K562 (cell line): ENCODE measurements at regions not wholly inside any gene's neighbourhood (a gene's known extent, or its start where the extent isn't known, plus 50 kb on each side); places are given as distances from the start of the nearest gene placed in this dataset.

Experiments
- ATAC-seq: fragments of 200-7000 bp; cut with Tn5 transposase; 3 replicates; pipeline ENCODE4 v1.9.1; 2020; ENCODE audit warnings: moderate library complexity
- BruUV-seq: library from RNA; stranded (reverse); fragments of 400-500 nt; replicated peaks from 2 replicates; lab custom pipeline; 2021; lab: Mats Ljungman, UMichigan
- CTCF ChIA-PET: fragments of 300-600 bp; formaldehyde crosslinking; extraction: SDS; loops from one replicate; lab custom pipeline; 2021; ENCODE audit warnings: low intra/inter-chr PET ratio; lab: Yijun Ruan, JAX
- POLR2A ChIA-PET: fragments of 300-600, 350-650 bp; sonication (Branson Sonifier 250); formaldehyde crosslinking; extraction: SDS; loops from one replicate; lab custom pipeline; 2021; ENCODE audit warnings: antibody characterized with exemption, inconsistent platforms; lab: Yijun Ruan, JAX
- DNase-seq, 4 experiments: peaks; one replicate each; pipeline versions ENCODE4 v3.0.0 to v3.0.0-alpha.2; 2011 to 2018; ENCODE audit warnings: low spot score in 3 of 4, mixed read lengths in 3 of 4; ENCODE audit errors: extremely low read depth in 1 of 4
- FAIRE-seq: peaks from 2 replicates; lab custom pipeline; 2011; peaks lifted over from hg19 to GRCh38; lab: Jason Lieb, UNC
- H2AFZ ChIP-seq: 2 replicates; pipeline ENCODE4 v1.6.0; 2011; ENCODE audit warnings: low read depth, low read length, control low read depth, inconsistent platforms
- H3K27ac ChIP-seq: fragments of 200-600 bp; 3 replicates; pipeline ENCODE4 v1.8.0; 2011; ENCODE audit warnings: low read depth, mild to moderate bottlenecking, control low read depth, inconsistent platforms, low read length, moderate library complexity, mixed read lengths; ENCODE audit errors: extremely low read depth
- H3K27me3 ChIP-seq, 2 experiments: fragments of 300-600 bp in 1 of 2; 2 replicates in 1 of 2; 3 replicates in 1 of 2; pipeline versions ENCODE4 v1.6.0 to v1.8.0; 2011; ENCODE audit warnings: inconsistent platforms in 2 of 2, low read length in 2 of 2, mild to moderate bottlenecking in 1 of 2, mixed read lengths in 1 of 2, moderate library complexity in 1 of 2; ENCODE audit not compliant: control insufficient read depth in 2 of 2, insufficient read depth in 2 of 2
- H3K36me3 ChIP-seq: fragments of 300-600 bp; 3 replicates; pipeline ENCODE4 v1.8.0; 2011; ENCODE audit warnings: mild to moderate bottlenecking, low read length, inconsistent platforms; ENCODE audit not compliant: control insufficient read depth, insufficient read depth
- H3K4me1 ChIP-seq, 2 experiments: fragments of 200-600 bp in 1 of 2; replicated peaks in 1 of 2; 2 replicates in 1 of 2; 3 replicates in 1 of 2; pipeline versions ENCODE4 v1.5.1 to v1.8.0; 2011; ENCODE audit warnings: inconsistent platforms in 2 of 2, low read length in 2 of 2, mild to moderate bottlenecking in 1 of 2, mixed read lengths in 1 of 2, moderate library complexity in 1 of 2; ENCODE audit not compliant: control insufficient read depth in 2 of 2, insufficient read depth in 2 of 2
- H3K4me2 ChIP-seq: 2 replicates; pipeline ENCODE4 v1.6.1; 2011; ENCODE audit warnings: low read length, control low read depth, inconsistent platforms, mixed read lengths; ENCODE audit not compliant: insufficient read depth
- H3K4me3 ChIP-seq: fragments of 200-600 bp; sonication (generic), shearing (Covaris generic); 2 replicates; pipeline ENCODE4 v1.5.1; 2016; ENCODE audit warnings: control low read depth, inconsistent platforms
- H3K79me2 ChIP-seq: fragments of 200-600 bp; 3 replicates; pipeline ENCODE4 v1.8.0; 2011; ENCODE audit warnings: low read length, inconsistent platforms; ENCODE audit not compliant: control insufficient read depth, insufficient read depth
- H3K9ac ChIP-seq, 2 experiments: 2 replicates each; pipeline versions ENCODE4 v1.6.0 to v1.6.1; 2011; ENCODE audit warnings: low read depth in 2 of 2, low read length in 2 of 2, control low read depth in 1 of 2, inconsistent platforms in 1 of 2, mild to moderate bottlenecking in 1 of 2, mixed read lengths in 1 of 2; ENCODE audit not compliant: insufficient read depth in 1 of 2
- H3K9me1 ChIP-seq: one replicate; pipeline ENCODE4 v1.6.0; 2011; ENCODE audit warnings: inconsistent platforms, mild to moderate bottlenecking, low read length, moderate library complexity; ENCODE audit not compliant: control insufficient read depth, insufficient read depth
- H3K9me3 ChIP-seq: replicated peaks from 2 replicates; pipeline ENCODE4 v1.5.1; 2011; ENCODE audit warnings: low read depth, low read length, inconsistent platforms; ENCODE audit not compliant: control insufficient read depth, insufficient read depth
- H4K20me1 ChIP-seq: replicated peaks from 2 replicates; pipeline ENCODE4 v1.6.1; 2011; ENCODE audit warnings: low read length, inconsistent platforms, mixed read lengths; ENCODE audit not compliant: control insufficient read depth, insufficient read depth
- HDAC6 ChIP-seq: IDR thresholded peaks from 2 replicates; pipeline ENCODE4 v1.6.1; 2012; ENCODE audit warnings: low read depth, mild to moderate bottlenecking, control low read depth, inconsistent platforms, low read length, moderate library complexity
- NR2F6 ChIP-seq: fragments of 450-650 bp; formaldehyde crosslinking; IDR thresholded peaks from 2 replicates; pipeline ENCODE4 v1.4.0; 2020; ENCODE audit warnings: mild to moderate bottlenecking
- PHB2 ChIP-seq: fragments of 450-650 bp; IDR thresholded peaks from 2 replicates; pipeline ENCODE4 v1.6.1; 2017; ENCODE audit warnings: low read depth
- POLR2AphosphoS5 ChIP-seq: IDR thresholded peaks from 2 replicates; pipeline ENCODE4 v1.6.1; 2011; ENCODE audit warnings: mild to moderate bottlenecking, low read depth, low read length, moderate library complexity; ENCODE audit not compliant: control insufficient read depth, insufficient read depth
- SMAD4 ChIP-seq: fragments of 250-450 bp; sonication (Bioruptor Pico); conservative IDR thresholded peaks from 2 replicates; pipeline ENCODE4 v1.8.0; 2021; ENCODE audit warnings: inconsistent platforms, mild to moderate bottlenecking, moderate library complexity
- SRF ChIP-seq, 2 experiments: fragments of 250-450, 450-650 bp in 1 of 2; sonication (Bioruptor Pico) in 1 of 2; sonication (generic) in 1 of 2; formaldehyde crosslinking; IDR thresholded peaks; 2 replicates each; pipeline versions ENCODE4 v1.5.0 to v1.5.1; 2020 to 2022; ENCODE audit warnings: mild to moderate bottlenecking in 1 of 2, missing genetic modification reagents in 1 of 2
- ZNF184 ChIP-seq: sonication (generic); formaldehyde crosslinking; IDR thresholded peaks from 2 replicates; pipeline ENCODE4 v1.5.0; 2020; ENCODE audit warnings: missing genetic modification reagents
- ZNF239 ChIP-seq: fragments of 250-450 bp; sonication (Bioruptor Pico); IDR thresholded peaks from 2 replicates; pipeline ENCODE4 v1.4.0; 2020; ENCODE audit warnings: mild to moderate bottlenecking
- WGBS: fragments of 100-300 bp; shearing (Covaris generic); methylation state at CpG from one replicate; pipeline ENCODE4 v1.1.6; 2016; ENCODE audit warnings: low coverage, mixed read lengths; ENCODE audit not compliant: insufficient coverage; ENCODE audit errors: missing lambda C conversion rate; 5-methylcytosine and 5-hydroxymethylcytosine counted together
- in situ Hi-C: fragments of 300-500 bp; cut with MboI; formaldehyde crosslinking; loops from 4 replicates; pipeline ENCODE4 v1.15.0; 2018; ENCODE audit warnings: inconsistent platforms, mixed read lengths
- intact Hi-C: fragments of 100-400 bp; cut with micrococcal nuclease; formaldehyde crosslinking; loops from 2 replicates; pipeline ENCODE4 v1.14.2; 2022
- TF ChIP-seq, protein P1 (sequence below): fragments of 250-450 bp; sonication (Bioruptor Pico); IDR thresholded peaks from 2 replicates; pipeline ENCODE4 v1.8.0; 2022; ENCODE audit warnings: inconsistent platforms
- TF ChIP-seq, protein P2 (sequence below): fragments of 150-350 bp; conservative IDR thresholded peaks from 2 replicates; pipeline ENCODE4 v1.6.1; 2014; ENCODE audit warnings: low read length
- TF ChIP-seq, protein P3 (sequence below): sonication (generic); formaldehyde crosslinking; IDR thresholded peaks from 2 replicates; pipeline ENCODE4 v1.8.0; 2023; ENCODE audit warnings: mild to moderate bottlenecking, missing genetic modification reagents
- TF ChIP-seq, protein P4 (sequence below): sonication (generic); formaldehyde crosslinking; IDR thresholded peaks from 2 replicates; pipeline ENCODE4 v1.5.0; 2020; ENCODE audit warnings: missing genetic modification reagents

DNA sequence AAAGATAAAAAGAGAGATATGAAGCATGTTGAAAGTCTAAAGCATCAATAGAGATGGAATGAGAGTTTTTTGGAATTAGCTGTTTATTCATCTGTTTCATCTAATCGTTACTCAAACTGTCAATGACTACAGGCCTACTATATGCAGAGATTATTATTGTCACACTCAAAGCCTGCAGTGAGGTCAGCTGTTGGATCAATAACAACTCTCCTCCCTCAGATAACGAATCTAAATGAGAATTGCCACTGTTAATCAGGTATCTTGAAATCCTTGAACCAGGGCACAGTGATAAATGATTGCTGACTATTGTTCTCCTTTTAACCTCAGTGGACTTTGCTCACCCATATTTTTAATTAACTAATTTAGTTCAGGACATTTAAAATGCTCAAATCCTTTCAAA lies 192.3 kb upstream of the SGO1 start:
- no peak overlapping the region for H3K4me2 ChIP-seq
- POLR2A ChIA-PET, result no interaction called here
- H4K20me1 ChIP-seq, result no peaks in the 10 kb centered on the region
- intact Hi-C loops, result no loop called here
- H3K9me3 ChIP-seq, result no peaks in the 10 kb centered on the region
- H3K27me3 ChIP-seq, result no peaks in the 10 kb centered on the region
- H3K4me3 ChIP-seq, result no peak overlapping the region
- DNase-seq, result no peak
- H3K27ac ChIP-seq, result no peak overlapping the region
- CTCF ChIA-PET, result no interaction called here
- H3K9me1 ChIP-seq, result no peaks in the 10 kb centered on the region
- H3K36me3 ChIP-seq, result no peaks in the 10 kb centered on the region
- in situ Hi-C loops, result no loop called here
- TF ChIP-seq, protein P1, sequence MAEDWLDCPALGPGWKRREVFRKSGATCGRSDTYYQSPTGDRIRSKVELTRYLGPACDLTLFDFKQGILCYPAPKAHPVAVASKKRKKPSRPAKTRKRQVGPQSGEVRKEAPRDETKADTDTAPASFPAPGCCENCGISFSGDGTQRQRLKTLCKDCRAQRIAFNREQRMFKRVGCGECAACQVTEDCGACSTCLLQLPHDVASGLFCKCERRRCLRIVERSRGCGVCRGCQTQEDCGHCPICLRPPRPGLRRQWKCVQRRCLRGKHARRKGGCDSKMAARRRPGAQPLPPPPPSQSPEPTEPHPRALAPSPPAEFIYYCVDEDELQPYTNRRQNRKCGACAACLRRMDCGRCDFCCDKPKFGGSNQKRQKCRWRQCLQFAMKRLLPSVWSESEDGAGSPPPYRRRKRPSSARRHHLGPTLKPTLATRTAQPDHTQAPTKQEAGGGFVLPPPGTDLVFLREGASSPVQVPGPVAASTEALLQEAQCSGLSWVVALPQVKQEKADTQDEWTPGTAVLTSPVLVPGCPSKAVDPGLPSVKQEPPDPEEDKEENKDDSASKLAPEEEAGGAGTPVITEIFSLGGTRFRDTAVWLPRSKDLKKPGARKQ, result no peak
- no peak for TF ChIP-seq SRF (CRISPR knock-in tag; IDR thresholded peaks at IDR 0.05)
- TF ChIP-seq, protein P2, sequence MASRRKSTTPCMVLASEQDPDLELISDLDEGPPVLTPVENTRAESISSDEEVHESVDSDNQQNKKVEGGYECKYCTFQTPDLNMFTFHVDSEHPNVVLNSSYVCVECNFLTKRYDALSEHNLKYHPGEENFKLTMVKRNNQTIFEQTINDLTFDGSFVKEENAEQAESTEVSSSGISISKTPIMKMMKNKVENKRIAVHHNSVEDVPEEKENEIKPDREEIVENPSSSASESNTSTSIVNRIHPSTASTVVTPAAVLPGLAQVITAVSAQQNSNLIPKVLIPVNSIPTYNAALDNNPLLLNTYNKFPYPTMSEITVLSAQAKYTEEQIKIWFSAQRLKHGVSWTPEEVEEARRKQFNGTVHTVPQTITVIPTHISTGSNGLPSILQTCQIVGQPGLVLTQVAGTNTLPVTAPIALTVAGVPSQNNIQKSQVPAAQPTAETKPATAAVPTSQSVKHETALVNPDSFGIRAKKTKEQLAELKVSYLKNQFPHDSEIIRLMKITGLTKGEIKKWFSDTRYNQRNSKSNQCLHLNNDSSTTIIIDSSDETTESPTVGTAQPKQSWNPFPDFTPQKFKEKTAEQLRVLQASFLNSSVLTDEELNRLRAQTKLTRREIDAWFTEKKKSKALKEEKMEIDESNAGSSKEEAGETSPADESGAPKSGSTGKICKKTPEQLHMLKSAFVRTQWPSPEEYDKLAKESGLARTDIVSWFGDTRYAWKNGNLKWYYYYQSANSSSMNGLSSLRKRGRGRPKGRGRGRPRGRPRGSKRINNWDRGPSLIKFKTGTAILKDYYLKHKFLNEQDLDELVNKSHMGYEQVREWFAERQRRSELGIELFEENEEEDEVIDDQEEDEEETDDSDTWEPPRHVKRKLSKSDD, result no peak
- TF ChIP-seq HDAC6, result no peak
- TF ChIP-seq ZNF184 (CRISPR knock-in tag), result no peak
- no peak for TF ChIP-seq NR2F6
- TF ChIP-seq ZNF239 (CRISPR knock-in tag), result no peak
- TF ChIP-seq POLR2AphosphoS5, result no peak
- TF ChIP-seq, protein P3, sequence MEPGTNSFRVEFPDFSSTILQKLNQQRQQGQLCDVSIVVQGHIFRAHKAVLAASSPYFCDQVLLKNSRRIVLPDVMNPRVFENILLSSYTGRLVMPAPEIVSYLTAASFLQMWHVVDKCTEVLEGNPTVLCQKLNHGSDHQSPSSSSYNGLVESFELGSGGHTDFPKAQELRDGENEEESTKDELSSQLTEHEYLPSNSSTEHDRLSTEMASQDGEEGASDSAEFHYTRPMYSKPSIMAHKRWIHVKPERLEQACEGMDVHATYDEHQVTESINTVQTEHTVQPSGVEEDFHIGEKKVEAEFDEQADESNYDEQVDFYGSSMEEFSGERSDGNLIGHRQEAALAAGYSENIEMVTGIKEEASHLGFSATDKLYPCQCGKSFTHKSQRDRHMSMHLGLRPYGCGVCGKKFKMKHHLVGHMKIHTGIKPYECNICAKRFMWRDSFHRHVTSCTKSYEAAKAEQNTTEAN (CRISPR knock-in tag), result no peak
- TF ChIP-seq PHB2, result no peak
- TF ChIP-seq, protein P4, sequence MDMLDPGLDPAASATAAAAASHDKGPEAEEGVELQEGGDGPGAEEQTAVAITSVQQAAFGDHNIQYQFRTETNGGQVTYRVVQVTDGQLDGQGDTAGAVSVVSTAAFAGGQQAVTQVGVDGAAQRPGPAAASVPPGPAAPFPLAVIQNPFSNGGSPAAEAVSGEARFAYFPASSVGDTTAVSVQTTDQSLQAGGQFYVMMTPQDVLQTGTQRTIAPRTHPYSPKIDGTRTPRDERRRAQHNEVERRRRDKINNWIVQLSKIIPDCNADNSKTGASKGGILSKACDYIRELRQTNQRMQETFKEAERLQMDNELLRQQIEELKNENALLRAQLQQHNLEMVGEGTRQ, result no peak
- TF ChIP-seq SMAD4, result no peak
- TF ChIP-seq, all 486 proteins: peak for 0
- Histone ChIP-seq H3K79me2 (no peaks in the 10 kb centered on the region), H3K4me1 (no peaks in the 10 kb centered on the region), H2AFZ (peak overlapping the region; percentile 60; the same call in 1 of the 2 replicates), H3K9ac (no peak overlapping the region)
- FAIRE-seq (no peak), ATAC-seq (no peak)
- BruUV-seq, result no TSS peak
- WGBS, result 4% methylated on average over 2 of the region's 2 CpGs
